Hematopoietic multipotent progenitor cell treated with erythropoietin and hydrocortisone succinate and interleukin-3 and kit ligand, for 6 days (in vitro differentiated cells): ENCODE measurements at regions not wholly inside any gene's neighbourhood (a gene's known extent, or its start where the extent isn't known, plus 50 kb on each side); places are given as distances from the start of the nearest gene placed in this dataset.
"Not testable (repeated sequence)": the region's sequence is repeated elsewhere in the genome, so short reads cannot be mapped to it uniquely, and the experiment has no call there.

Experiments used
- DNase-seq: peaks from one replicate; pipeline ENCODE4 v3.0.0-alpha.2; 2015

GRCh38 chr10:59435707-59436106 lies 73.4 kb upstream of the FAM13C start:
- DNase-seq = no peak

GRCh38 chr10:59434463-59435321 lies 72.3 kb upstream of the FAM13C start:
- DNase-seq = no peak

- no peak for DNase-seq
Measured at GRCh38 chr10:59433720-59434428, 71.5 kb upstream of the FAM13C start.

- no peak for DNase-seq
Measured at GRCh38 chr10:59432207-59432900, 70.0 kb upstream of the FAM13C start.

GRCh38 chr10:59413795-59414194 lies 51.4 kb upstream of the FAM13C start:
- DNase-seq = not testable (repeated sequence)
